RWPE2 (cell line): ENCODE measurements at regions not wholly inside any gene's neighbourhood (a gene's known extent, or its start where the extent isn't known, plus 50 kb on each side); places are given as distances from the start of the nearest gene placed in this dataset.

Source experiments
- ATAC-seq: fragments of 200-7000 bp; cut with Tn5 transposase; 3 replicates; pipeline ENCODE4 v1.9.1; 2021; ENCODE audit warnings: low read depth
- DNase-seq: peaks from one replicate; pipeline ENCODE4 v3.0.0-alpha.2; 2020; ENCODE audit warnings: low spot score
- H3K27ac ChIP-seq: fragments of 450-650 bp; 2 replicates; pipeline ENCODE4 v1.5.1; 2017; ENCODE audit warnings: mild to moderate bottlenecking; ENCODE audit not compliant: poor library complexity, severe bottlenecking
- H3K27me3 ChIP-seq: fragments of 250-450 bp; sonication (Bioruptor Pico); 2 replicates; pipeline ENCODE4 v1.5.1; 2021; ENCODE audit warnings: mild to moderate bottlenecking, moderate library complexity; ENCODE audit not compliant: insufficient read depth, poor library complexity, severe bottlenecking
- H3K36me3 ChIP-seq: fragments of 250-450 bp; sonication (Bioruptor Pico); 2 replicates; pipeline ENCODE4 v1.5.1; 2020; ENCODE audit warnings: low read depth, mild to moderate bottlenecking, moderate library complexity
- H3K4me1 ChIP-seq: fragments of 250-450 bp; sonication (Bioruptor Pico); 2 replicates; pipeline ENCODE4 v1.5.1; 2021; ENCODE audit warnings: mild to moderate bottlenecking, moderate library complexity; ENCODE audit not compliant: insufficient read depth, poor library complexity, severe bottlenecking
- H3K4me3 ChIP-seq: fragments of 250-450 bp; sonication (Bioruptor Pico); 2 replicates; pipeline ENCODE4 v1.5.1; 2021; ENCODE audit warnings: mild to moderate bottlenecking, moderate library complexity; ENCODE audit not compliant: severe bottlenecking
- H3K9me3 ChIP-seq: fragments of 250-450 bp; sonication (Bioruptor Pico); 2 replicates; pipeline ENCODE4 v1.5.1; 2021; ENCODE audit warnings: mild to moderate bottlenecking, moderate library complexity; ENCODE audit not compliant: severe bottlenecking
- TF ChIP-seq, protein P1 (sequence below): fragments of 450-650 bp; IDR thresholded peaks from one replicate; pipeline ENCODE4 v1.5.1; 2017; ENCODE audit warnings: mild to moderate bottlenecking, moderate library complexity; ENCODE audit not compliant: poor library complexity, severe bottlenecking

GRCh38 chr17:55959756-55960155 lies 193.5 kb upstream of the ANKFN1 start:
- H3K27ac ChIP-seq: no peak overlapping the region
- no peak for DNase-seq

GRCh38 chr17:55961386-55961785 lies 191.9 kb upstream of the ANKFN1 start:
- Histone ChIP-seq H3K9me3 (no peaks in the 10 kb centered on the region), H3K36me3 (no peaks in the 10 kb centered on the region), H3K4me1 (no peaks in the 10 kb centered on the region), H3K27ac (no peak overlapping the region), H3K4me3 (no peak overlapping the region), H3K27me3 (peaks cover 5% of the 10 kb centered on the region)
- TF ChIP-seq, protein P1, sequence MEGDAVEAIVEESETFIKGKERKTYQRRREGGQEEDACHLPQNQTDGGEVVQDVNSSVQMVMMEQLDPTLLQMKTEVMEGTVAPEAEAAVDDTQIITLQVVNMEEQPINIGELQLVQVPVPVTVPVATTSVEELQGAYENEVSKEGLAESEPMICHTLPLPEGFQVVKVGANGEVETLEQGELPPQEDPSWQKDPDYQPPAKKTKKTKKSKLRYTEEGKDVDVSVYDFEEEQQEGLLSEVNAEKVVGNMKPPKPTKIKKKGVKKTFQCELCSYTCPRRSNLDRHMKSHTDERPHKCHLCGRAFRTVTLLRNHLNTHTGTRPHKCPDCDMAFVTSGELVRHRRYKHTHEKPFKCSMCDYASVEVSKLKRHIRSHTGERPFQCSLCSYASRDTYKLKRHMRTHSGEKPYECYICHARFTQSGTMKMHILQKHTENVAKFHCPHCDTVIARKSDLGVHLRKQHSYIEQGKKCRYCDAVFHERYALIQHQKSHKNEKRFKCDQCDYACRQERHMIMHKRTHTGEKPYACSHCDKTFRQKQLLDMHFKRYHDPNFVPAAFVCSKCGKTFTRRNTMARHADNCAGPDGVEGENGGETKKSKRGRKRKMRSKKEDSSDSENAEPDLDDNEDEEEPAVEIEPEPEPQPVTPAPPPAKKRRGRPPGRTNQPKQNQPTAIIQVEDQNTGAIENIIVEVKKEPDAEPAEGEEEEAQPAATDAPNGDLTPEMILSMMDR: no peak
- ATAC-seq (no peak), DNase-seq (no peak)

More at GRCh38 chr17:55959756-55960155, 193.5 kb upstream of the ANKFN1 start:
- Histone ChIP-seq H3K4me3 (no peak overlapping the region), H3K36me3 (no peaks in the 10 kb centered on the region), H3K4me1 (no peaks in the 10 kb centered on the region), H3K27me3 (peaks cover 5% of the 10 kb centered on the region), H3K9me3 (no peaks in the 10 kb centered on the region)
- TF ChIP-seq, protein P1: no peak
- no peak for ATAC-seq

DNA sequence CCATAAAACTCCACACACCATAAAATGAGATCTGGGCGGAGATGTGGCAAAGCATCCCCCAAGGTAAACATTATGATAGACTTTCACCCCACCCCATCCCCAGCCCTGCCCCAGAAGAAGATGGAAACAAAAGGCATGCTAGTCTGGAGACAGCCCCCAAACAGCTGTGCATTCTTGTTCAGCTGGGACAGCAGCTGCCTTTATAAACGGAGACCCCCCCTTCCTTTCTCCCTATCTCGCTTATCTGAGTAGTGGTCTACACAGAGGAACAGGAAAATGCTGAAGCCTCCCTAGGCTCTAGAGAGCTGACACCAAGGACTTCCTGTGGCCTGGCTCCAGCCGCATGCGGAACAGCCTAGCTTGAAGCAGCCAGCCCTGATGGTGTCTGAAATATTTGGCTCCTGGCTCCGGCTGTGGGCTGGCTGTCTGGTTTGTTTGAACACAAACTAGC lies 190.3 kb upstream of the ANKFN1 start:
- Histone ChIP-seq H3K9me3 (no peaks in the 10 kb centered on the region), H3K4me3 (no peak overlapping the region), H3K27me3 (no peaks in the 10 kb centered on the region), H3K27ac (no peak overlapping the region), H3K36me3 (no peaks in the 10 kb centered on the region), H3K4me1 (no peaks in the 10 kb centered on the region)
- DNase-seq: no peak
- ATAC-seq: no peak
- TF ChIP-seq, protein P1: no peak

- ATAC-seq (no peak; the same call in 2 of the 3 replicates), DNase-seq (no peak)
- TF ChIP-seq, protein P1: no peak
- Histone ChIP-seq H3K4me3 (no peak overlapping the region), H3K9me3 (no peaks in the 10 kb centered on the region), H3K4me1 (no peaks in the 10 kb centered on the region), H3K27ac (no peak overlapping the region), H3K27me3 (no peaks in the 10 kb centered on the region), H3K36me3 (no peaks in the 10 kb centered on the region)
Observed at GRCh38 chr17:55964191-55964590, 189.1 kb upstream of the ANKFN1 start.

DNA sequence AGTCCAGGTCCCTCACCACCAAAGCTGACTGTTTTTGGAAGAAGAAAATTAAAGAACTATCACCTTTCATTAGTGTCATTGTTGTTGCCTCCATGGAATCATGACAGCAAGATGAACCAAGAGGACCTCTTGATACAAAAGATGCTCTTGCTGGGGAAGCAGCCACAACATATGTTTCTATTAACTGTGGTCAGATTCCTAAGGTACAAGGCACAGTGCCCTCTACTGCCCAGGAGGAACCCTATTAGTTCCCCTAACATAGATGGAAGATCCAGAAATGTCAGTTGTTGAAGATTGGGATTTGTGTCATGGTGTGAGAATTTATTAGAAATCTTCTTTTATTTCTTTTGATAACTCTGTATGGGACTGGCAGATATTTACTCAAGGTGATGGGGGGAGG lies 188.2 kb upstream of the ANKFN1 start:
- Histone ChIP-seq H3K9me3 (no peaks in the 10 kb centered on the region), H3K4me3 (no peak overlapping the region), H3K27ac (no peak overlapping the region), H3K36me3 (no peaks in the 10 kb centered on the region), H3K27me3 (no peaks in the 10 kb centered on the region), H3K4me1 (peaks cover 6% of the 10 kb centered on the region)
- no peak for ATAC-seq
- no peak for DNase-seq
- TF ChIP-seq, protein P1: no peak
